ENCODE measurements at regions not wholly inside any gene's neighbourhood (a gene's known extent, or its start where the extent isn't known, plus 50 kb on each side); places are given as distances from the start of the nearest gene placed in this dataset.

DNA sequence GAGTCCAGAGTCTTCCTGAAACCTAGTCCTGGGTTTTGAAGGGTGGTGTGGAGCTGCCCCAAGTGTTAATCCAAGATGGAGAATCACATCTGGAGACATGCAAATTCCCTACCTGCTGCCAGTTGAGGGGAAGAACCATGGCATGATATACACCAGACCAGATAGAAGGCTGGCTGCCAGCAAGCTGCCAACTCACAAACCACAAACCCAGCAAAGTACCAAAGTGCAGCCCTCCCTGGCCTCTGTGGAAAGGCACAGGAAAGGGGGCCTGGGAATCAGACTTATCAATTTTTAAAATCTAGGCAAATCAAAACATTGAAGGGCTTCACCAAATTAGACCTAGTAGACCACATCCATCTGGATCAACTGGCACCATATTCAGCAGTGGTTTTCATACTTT, 157.0 kb downstream of the TMEM26 start:
- H3K27ac ChIP-seq (ENCODE audit: low read length), result no peak overlapping the region
- no peaks in the 10 kb centered on the region for H3K4me1 ChIP-seq (ENCODE audit: control insufficient read depth, insufficient read depth, low read length)
- no peaks in the 10 kb centered on the region for H3K27me3 ChIP-seq (ENCODE audit: control insufficient read depth in 1 of 2, insufficient read depth in 2 of 2, low read length in 2 of 2)

GRCh38 chr10:61294131-61294530, 159.1 kb downstream of the TMEM26 start:
- no peak overlapping the region for H3K27ac ChIP-seq (ENCODE audit: low read length)
- no peaks in the 10 kb centered on the region for H3K27me3 ChIP-seq (ENCODE audit: control insufficient read depth in 1 of 2, insufficient read depth in 2 of 2, low read length in 2 of 2)
- no peaks in the 10 kb centered on the region for H3K36me3 ChIP-seq (ENCODE audit: control insufficient read depth in 2 of 2, insufficient read depth in 2 of 2, low read length in 2 of 2)
- no peak overlapping the region for H3K4me3 ChIP-seq (ENCODE audit: low read length in 2 of 2)
- H3K9me3 ChIP-seq (ENCODE audit: control insufficient read depth in 2 of 2, low read length in 2 of 2), result peaks cover 0 to 6% of the 10 kb centered on the region in 2 donors
- H3K4me1 ChIP-seq (ENCODE audit: control insufficient read depth, insufficient read depth, low read length), result no peaks in the 10 kb centered on the region
- H3K9ac ChIP-seq (ENCODE audit: low read length in 2 of 2), result no peak overlapping the region

More for the DNA sequence above, 157.0 kb downstream of the TMEM26 start:
- Histone ChIP-seq H3K36me3 (ENCODE audit: control insufficient read depth in 2 of 2, insufficient read depth in 2 of 2, low read length in 2 of 2) (no peaks in the 10 kb centered on the region), H3K9ac (ENCODE audit: low read length in 2 of 2) (no peak overlapping the region), H3K9me3 (ENCODE audit: control insufficient read depth in 2 of 2, low read length in 2 of 2) (peaks cover 0 to 6% of the 10 kb centered on the region in 2 donors), H3K4me3 (ENCODE audit: low read length in 2 of 2) (no peak overlapping the region)

- Histone ChIP-seq H3K27me3 (ENCODE audit: control insufficient read depth in 1 of 2, insufficient read depth in 2 of 2, low read length in 2 of 2) (no peaks in the 10 kb centered on the region), H3K9ac (ENCODE audit: low read length in 2 of 2) (no peak overlapping the region), H3K9me3 (ENCODE audit: control insufficient read depth in 2 of 2, low read length in 2 of 2) (no peaks in the 10 kb centered on the region), H3K27ac (ENCODE audit: low read length) (no peak overlapping the region), H3K36me3 (ENCODE audit: control insufficient read depth in 2 of 2, insufficient read depth in 2 of 2, low read length in 2 of 2) (no peaks in the 10 kb centered on the region), H3K4me3 (ENCODE audit: low read length in 2 of 2) (no peak overlapping the region), H3K4me1 (ENCODE audit: control insufficient read depth, insufficient read depth, low read length) (no peaks in the 10 kb centered on the region)
These were observed 163.4 kb downstream of the TMEM26 start for GRCh38 chr10:61289813-61290212.

DNA sequence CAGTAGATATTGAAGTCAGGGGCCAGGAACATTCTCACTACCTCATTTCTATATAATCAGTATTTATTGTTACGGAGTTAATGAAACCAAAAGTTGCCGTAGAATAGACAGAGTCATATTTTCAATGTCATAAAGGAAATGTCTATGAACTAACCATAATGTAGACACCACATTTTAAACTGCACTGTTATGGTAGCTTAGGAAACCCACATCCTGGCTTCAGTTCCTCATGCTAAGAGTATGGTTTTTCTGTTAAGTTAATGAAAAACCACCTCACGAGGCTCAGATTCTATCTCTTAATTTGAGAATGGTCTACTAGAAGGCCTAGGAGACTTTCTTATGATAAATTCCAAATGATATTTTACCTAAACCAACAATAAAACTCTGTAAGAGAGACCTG, 166.5 kb downstream of the TMEM26 start:
- no peak overlapping the region for H3K27ac ChIP-seq (ENCODE audit: low read length)
- H3K9me3 ChIP-seq (ENCODE audit: control insufficient read depth in 2 of 2, low read length in 2 of 2), result no peaks in the 10 kb centered on the region
- no peaks in the 10 kb centered on the region for H3K36me3 ChIP-seq (ENCODE audit: control insufficient read depth in 2 of 2, insufficient read depth in 2 of 2, low read length in 2 of 2)
- no peaks in the 10 kb centered on the region for H3K27me3 ChIP-seq (ENCODE audit: control insufficient read depth in 1 of 2, insufficient read depth in 2 of 2, low read length in 2 of 2)
- H3K4me3 ChIP-seq (ENCODE audit: low read length in 2 of 2), result no peak overlapping the region
- no peak overlapping the region for H3K9ac ChIP-seq (ENCODE audit: low read length in 2 of 2)
- no peaks in the 10 kb centered on the region for H3K4me1 ChIP-seq (ENCODE audit: control insufficient read depth, insufficient read depth, low read length)

DNA sequence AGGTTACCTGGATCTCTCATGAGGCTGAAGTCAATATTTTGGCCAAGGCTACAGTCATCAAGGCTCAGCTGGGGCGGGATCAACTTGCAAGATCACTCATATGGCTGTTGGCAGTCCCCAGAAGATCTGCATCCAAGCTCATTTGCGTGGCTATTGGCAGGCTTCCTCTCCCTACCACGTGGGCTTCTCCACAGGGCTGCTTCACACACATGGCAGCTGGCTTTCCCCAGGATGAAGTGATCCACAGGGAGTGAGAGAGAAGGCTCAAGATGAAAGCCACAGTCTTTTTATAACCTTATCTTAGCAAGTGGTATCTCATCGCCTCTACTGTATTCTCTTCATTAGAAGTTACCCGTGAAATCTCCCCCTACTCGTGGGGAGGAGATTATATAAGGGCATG, 167.4 kb downstream of the TMEM26 start:
- Histone ChIP-seq H3K4me3 (ENCODE audit: low read length in 2 of 2) (no peak overlapping the region), H3K4me1 (ENCODE audit: control insufficient read depth, insufficient read depth, low read length) (no peaks in the 10 kb centered on the region), H3K36me3 (ENCODE audit: control insufficient read depth in 2 of 2, insufficient read depth in 2 of 2, low read length in 2 of 2) (no peaks in the 10 kb centered on the region), H3K9ac (ENCODE audit: low read length in 2 of 2) (no peak overlapping the region), H3K27ac (ENCODE audit: low read length) (no peak overlapping the region), H3K27me3 (ENCODE audit: control insufficient read depth in 1 of 2, insufficient read depth in 2 of 2, low read length in 2 of 2) (no peaks in the 10 kb centered on the region), H3K9me3 (ENCODE audit: control insufficient read depth in 2 of 2, low read length in 2 of 2) (no peaks in the 10 kb centered on the region)

GRCh38 chr10:61284222-61284890, 168.8 kb downstream of the TMEM26 start:
- Histone ChIP-seq H3K27me3 (ENCODE audit: control insufficient read depth in 1 of 2, insufficient read depth in 2 of 2, low read length in 2 of 2) (no peaks in the 10 kb centered on the region), H3K4me3 (ENCODE audit: low read length in 2 of 2) (no peak overlapping the region), H3K36me3 (ENCODE audit: control insufficient read depth in 2 of 2, insufficient read depth in 2 of 2, low read length in 2 of 2) (no peaks in the 10 kb centered on the region), H3K9ac (ENCODE audit: low read length in 2 of 2) (no peak overlapping the region), H3K4me1 (ENCODE audit: control insufficient read depth, insufficient read depth, low read length) (no peaks in the 10 kb centered on the region), H3K9me3 (ENCODE audit: control insufficient read depth in 2 of 2, low read length in 2 of 2) (no peaks in the 10 kb centered on the region), H3K27ac (ENCODE audit: low read length) (no peak overlapping the region)

DNA sequence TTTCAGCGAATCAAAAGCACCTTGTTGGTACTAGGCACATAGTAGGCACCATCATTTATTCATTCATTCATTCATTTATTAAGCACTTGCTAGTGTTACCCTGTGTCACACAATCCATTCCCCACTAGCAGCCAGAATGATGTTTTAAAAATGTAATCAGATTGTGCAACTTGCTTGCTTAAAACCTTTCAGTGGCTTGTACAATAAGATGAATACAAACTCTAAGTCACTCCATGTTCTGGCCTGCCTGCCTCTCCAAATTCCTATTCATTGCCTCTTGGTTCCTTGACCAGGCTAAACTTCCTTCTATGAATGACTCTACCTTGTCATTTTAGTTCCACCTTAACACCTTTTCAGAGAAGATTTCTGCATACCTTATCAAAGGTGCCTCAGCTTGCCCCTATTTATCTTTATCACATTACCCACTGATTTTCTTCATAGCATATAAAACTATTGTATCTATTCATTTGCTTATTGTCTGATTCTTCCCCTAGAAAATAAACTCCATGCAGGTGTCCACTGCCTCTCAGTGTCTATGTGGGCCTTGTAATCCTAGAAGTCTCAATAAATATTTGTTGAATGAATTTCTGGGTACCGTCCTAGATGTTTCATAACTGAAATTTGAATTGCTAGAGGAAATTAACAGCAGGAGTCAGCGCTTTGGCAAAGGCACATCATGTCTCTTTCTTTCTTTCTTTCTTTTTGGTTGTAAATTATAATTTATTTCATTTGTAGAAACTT, 169.5 kb downstream of the TMEM26 start:
- H3K36me3 ChIP-seq (ENCODE audit: control insufficient read depth in 2 of 2, insufficient read depth in 2 of 2, low read length in 2 of 2), result no peaks in the 10 kb centered on the region
- no peaks in the 10 kb centered on the region for H3K9me3 ChIP-seq (ENCODE audit: control insufficient read depth in 2 of 2, low read length in 2 of 2)
- no peaks in the 10 kb centered on the region for H3K4me1 ChIP-seq (ENCODE audit: control insufficient read depth, insufficient read depth, low read length)
- no peak overlapping the region for H3K9ac ChIP-seq (ENCODE audit: low read length in 2 of 2)
- no peaks in the 10 kb centered on the region for H3K27me3 ChIP-seq (ENCODE audit: control insufficient read depth in 1 of 2, insufficient read depth in 2 of 2, low read length in 2 of 2)
- no peak overlapping the region for H3K27ac ChIP-seq (ENCODE audit: low read length)
- no peak overlapping the region for H3K4me3 ChIP-seq (ENCODE audit: low read length in 2 of 2)

GRCh38 chr10:61283066-61283465, 170.1 kb downstream of the TMEM26 start:
- no peaks in the 10 kb centered on the region for H3K9me3 ChIP-seq (ENCODE audit: control insufficient read depth in 2 of 2, low read length in 2 of 2)
- no peaks in the 10 kb centered on the region for H3K27me3 ChIP-seq (ENCODE audit: control insufficient read depth in 1 of 2, insufficient read depth in 2 of 2, low read length in 2 of 2)
- no peak overlapping the region for H3K4me3 ChIP-seq (ENCODE audit: low read length in 2 of 2)
- no peak overlapping the region for H3K9ac ChIP-seq (ENCODE audit: low read length in 2 of 2)
- no peaks in the 10 kb centered on the region for H3K4me1 ChIP-seq (ENCODE audit: control insufficient read depth, insufficient read depth, low read length)
- H3K36me3 ChIP-seq (ENCODE audit: control insufficient read depth in 2 of 2, insufficient read depth in 2 of 2, low read length in 2 of 2), result no peaks in the 10 kb centered on the region
- no peak overlapping the region for H3K27ac ChIP-seq (ENCODE audit: low read length)

- Histone ChIP-seq H3K4me1 (ENCODE audit: control insufficient read depth, insufficient read depth, low read length) (no peaks in the 10 kb centered on the region), H3K4me3 (ENCODE audit: low read length in 2 of 2) (no peak overlapping the region), H3K9me3 (ENCODE audit: control insufficient read depth in 2 of 2, low read length in 2 of 2) (no peaks in the 10 kb centered on the region), H3K27ac (ENCODE audit: low read length) (no peak overlapping the region), H3K36me3 (ENCODE audit: control insufficient read depth in 2 of 2, insufficient read depth in 2 of 2, low read length in 2 of 2) (no peaks in the 10 kb centered on the region), H3K27me3 (ENCODE audit: control insufficient read depth in 1 of 2, insufficient read depth in 2 of 2, low read length in 2 of 2) (no peaks in the 10 kb centered on the region), H3K9ac (ENCODE audit: low read length in 2 of 2) (no peak overlapping the region)
These were observed 172.9 kb downstream of the TMEM26 start for GRCh38 chr10:61280303-61280702.

GRCh38 chr10:61279400-61279799, 173.8 kb downstream of the TMEM26 start:
- Histone ChIP-seq H3K9me3 (ENCODE audit: control insufficient read depth in 2 of 2, low read length in 2 of 2) (no peaks in the 10 kb centered on the region), H3K27ac (ENCODE audit: low read length) (no peak overlapping the region), H3K36me3 (ENCODE audit: control insufficient read depth in 2 of 2, insufficient read depth in 2 of 2, low read length in 2 of 2) (no peaks in the 10 kb centered on the region), H3K27me3 (ENCODE audit: control insufficient read depth in 1 of 2, insufficient read depth in 2 of 2, low read length in 2 of 2) (no peaks in the 10 kb centered on the region), H3K4me1 (ENCODE audit: control insufficient read depth, insufficient read depth, low read length) (no peaks in the 10 kb centered on the region), H3K9ac (ENCODE audit: low read length in 2 of 2) (no peak overlapping the region), H3K4me3 (ENCODE audit: low read length in 2 of 2) (no peak overlapping the region)

GRCh38 chr10:61278556-61278955, 174.6 kb downstream of the TMEM26 start:
- Histone ChIP-seq H3K27me3 (ENCODE audit: control insufficient read depth in 1 of 2, insufficient read depth in 2 of 2, low read length in 2 of 2) (no peaks in the 10 kb centered on the region), H3K27ac (ENCODE audit: low read length) (no peak overlapping the region), H3K4me1 (ENCODE audit: control insufficient read depth, insufficient read depth, low read length) (no peaks in the 10 kb centered on the region), H3K9ac (ENCODE audit: low read length in 2 of 2) (no peak overlapping the region), H3K9me3 (ENCODE audit: control insufficient read depth in 2 of 2, low read length in 2 of 2) (no peaks in the 10 kb centered on the region), H3K4me3 (ENCODE audit: low read length in 2 of 2) (no peak overlapping the region), H3K36me3 (ENCODE audit: control insufficient read depth in 2 of 2, insufficient read depth in 2 of 2, low read length in 2 of 2) (no peaks in the 10 kb centered on the region)

Measured in stomach smooth muscle (tissue), 2 donors.